Cardiac muscle cell (in vitro differentiated cells and primary cell): ENCODE measurements at regions not wholly inside any gene's neighbourhood (a gene's known extent, or its start where the extent isn't known, plus 50 kb on each side); places are given as distances from the start of the nearest gene placed in this dataset.

ENCODE experiments used
- DNase-seq, 2 donors: peaks; one replicate each; pipeline versions ENCODE4 v3.0.0 to v3.0.0-alpha.2; 2010 to 2017; ENCODE audit warnings: low read depth in 1 of 2, low spot score in 1 of 2
- H3K27ac ChIP-seq: fragments of 200-600 bp; sonication (generic); 2 replicates; pipeline ENCODE4 v1.5.1; 2016
- H3K27me3 ChIP-seq: fragments of 200-600 bp; sonication (generic); 2 replicates; pipeline ENCODE4 v1.6.0; 2016; ENCODE audit warnings: control low read depth
- H3K36me3 ChIP-seq: fragments of 200-600 bp; sonication (generic); 2 replicates; pipeline ENCODE4 v1.5.1; 2016; ENCODE audit warnings: control low read depth
- H3K4me1 ChIP-seq: fragments of 200-600 bp; sonication (generic); 2 replicates; pipeline ENCODE4 v1.8.1; 2017; ENCODE audit warnings: low read depth, mild to moderate bottlenecking, mixed run types
- H3K4me3 ChIP-seq: fragments of 200-600 bp; sonication (generic); 2 replicates; pipeline ENCODE4 v1.5.1; 2016; ENCODE audit warnings: mild to moderate bottlenecking
- H3K9me3 ChIP-seq: fragments of 200-600 bp; sonication (generic); 2 replicates; pipeline ENCODE4 v1.5.1; 2017; ENCODE audit warnings: low read depth, mild to moderate bottlenecking, control low read depth
- TF ChIP-seq, protein P1 (sequence below): IDR thresholded peaks from 2 replicates; pipeline ENCODE4 v1.5.1; 2012; ENCODE audit warnings: low read depth, mild to moderate bottlenecking, low read length

DNA sequence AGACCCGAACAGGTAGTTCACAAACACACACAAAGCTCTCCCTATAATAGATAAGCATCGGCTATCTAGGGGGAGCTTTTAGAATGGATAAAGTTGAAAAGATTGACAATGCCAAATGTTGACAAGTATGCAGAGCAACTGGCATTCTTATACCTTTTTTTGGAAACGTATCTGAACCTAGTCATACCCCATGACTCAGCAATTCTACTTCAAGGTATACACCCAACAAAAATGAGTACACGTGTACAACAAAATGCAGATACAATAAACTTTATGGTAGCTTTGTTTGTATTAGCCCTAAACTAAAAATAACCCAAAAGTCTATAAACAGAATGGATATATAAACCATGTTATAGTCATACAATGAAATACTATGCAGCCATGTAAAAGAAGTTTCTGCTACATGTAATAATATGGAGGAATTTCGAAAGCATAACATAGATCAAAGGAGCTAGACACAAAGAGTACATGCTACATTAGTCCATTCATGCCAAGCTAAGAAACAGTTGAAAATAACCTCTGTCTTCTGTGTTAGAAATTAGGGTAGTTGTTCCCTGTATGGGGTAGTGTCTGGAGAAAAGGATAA is 718.5 kb upstream of the ZNF608 start:
- no peak for DNase-seq
- peaks cover 9% of the 10 kb centered on the region for H3K4me1 ChIP-seq
- H3K27me3 ChIP-seq, result no peaks in the 10 kb centered on the region
- no peak overlapping the region for H3K27ac ChIP-seq
- H3K36me3 ChIP-seq, result no peaks in the 10 kb centered on the region
- H3K9me3 ChIP-seq, result no peaks in the 10 kb centered on the region
- H3K4me3 ChIP-seq, result no peak overlapping the region
- TF ChIP-seq, protein P1, sequence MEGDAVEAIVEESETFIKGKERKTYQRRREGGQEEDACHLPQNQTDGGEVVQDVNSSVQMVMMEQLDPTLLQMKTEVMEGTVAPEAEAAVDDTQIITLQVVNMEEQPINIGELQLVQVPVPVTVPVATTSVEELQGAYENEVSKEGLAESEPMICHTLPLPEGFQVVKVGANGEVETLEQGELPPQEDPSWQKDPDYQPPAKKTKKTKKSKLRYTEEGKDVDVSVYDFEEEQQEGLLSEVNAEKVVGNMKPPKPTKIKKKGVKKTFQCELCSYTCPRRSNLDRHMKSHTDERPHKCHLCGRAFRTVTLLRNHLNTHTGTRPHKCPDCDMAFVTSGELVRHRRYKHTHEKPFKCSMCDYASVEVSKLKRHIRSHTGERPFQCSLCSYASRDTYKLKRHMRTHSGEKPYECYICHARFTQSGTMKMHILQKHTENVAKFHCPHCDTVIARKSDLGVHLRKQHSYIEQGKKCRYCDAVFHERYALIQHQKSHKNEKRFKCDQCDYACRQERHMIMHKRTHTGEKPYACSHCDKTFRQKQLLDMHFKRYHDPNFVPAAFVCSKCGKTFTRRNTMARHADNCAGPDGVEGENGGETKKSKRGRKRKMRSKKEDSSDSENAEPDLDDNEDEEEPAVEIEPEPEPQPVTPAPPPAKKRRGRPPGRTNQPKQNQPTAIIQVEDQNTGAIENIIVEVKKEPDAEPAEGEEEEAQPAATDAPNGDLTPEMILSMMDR, result no peak

DNA sequence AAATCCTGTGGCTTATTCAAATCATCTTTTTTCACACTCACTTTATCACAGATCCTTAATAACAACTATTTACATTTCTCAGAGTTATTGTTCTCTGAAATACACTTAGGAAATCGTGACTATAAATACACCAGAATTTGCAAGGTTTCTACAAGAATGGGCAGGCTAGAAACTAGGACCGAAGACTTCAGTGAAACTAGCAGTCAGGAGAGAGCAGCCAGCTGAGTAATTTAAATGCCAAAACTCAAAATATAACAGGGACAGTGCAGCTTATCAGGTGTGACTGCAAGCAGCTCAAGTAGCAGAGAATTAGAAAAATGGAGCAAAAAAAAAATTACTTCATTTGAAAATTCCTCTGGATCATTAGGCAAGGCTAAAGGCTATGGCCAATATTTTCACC is 719.3 kb upstream of the ZNF608 start:
- H3K27ac ChIP-seq, result no peak overlapping the region
- TF ChIP-seq, protein P1, result no peak
- H3K27me3 ChIP-seq, result no peaks in the 10 kb centered on the region
- no peaks in the 10 kb centered on the region for H3K36me3 ChIP-seq
- DNase-seq, result no peak
- H3K9me3 ChIP-seq, result no peaks in the 10 kb centered on the region
- no peak overlapping the region for H3K4me3 ChIP-seq
- H3K4me1 ChIP-seq, result peaks cover 9% of the 10 kb centered on the region

DNA sequence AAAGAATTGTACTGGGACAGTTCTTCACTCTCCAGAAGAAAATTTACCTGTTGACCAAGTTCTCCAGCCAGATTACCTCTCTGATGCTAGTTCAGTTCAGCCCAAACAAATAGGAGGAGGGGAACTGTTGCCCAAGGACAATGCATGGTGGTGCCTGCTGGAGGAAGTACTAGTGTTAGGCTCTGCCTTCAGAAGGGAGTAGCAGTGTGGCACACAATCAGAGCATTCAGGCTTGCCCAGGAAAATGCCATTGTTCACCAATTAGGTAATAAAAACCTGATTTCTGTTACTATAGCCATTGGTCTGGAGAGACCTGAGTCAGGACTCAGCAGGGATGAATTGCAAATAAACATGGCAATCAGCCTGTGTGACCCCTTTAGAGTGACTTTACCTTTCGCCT is 720.8 kb upstream of the ZNF608 start:
- no peak for DNase-seq
- TF ChIP-seq, protein P1, result no peak
- no peaks in the 10 kb centered on the region for H3K27me3 ChIP-seq
- no peak overlapping the region for H3K27ac ChIP-seq
- peaks cover 9% of the 10 kb centered on the region for H3K4me1 ChIP-seq
- no peaks in the 10 kb centered on the region for H3K9me3 ChIP-seq
- no peak overlapping the region for H3K4me3 ChIP-seq
- H3K36me3 ChIP-seq, result no peaks in the 10 kb centered on the region

DNA sequence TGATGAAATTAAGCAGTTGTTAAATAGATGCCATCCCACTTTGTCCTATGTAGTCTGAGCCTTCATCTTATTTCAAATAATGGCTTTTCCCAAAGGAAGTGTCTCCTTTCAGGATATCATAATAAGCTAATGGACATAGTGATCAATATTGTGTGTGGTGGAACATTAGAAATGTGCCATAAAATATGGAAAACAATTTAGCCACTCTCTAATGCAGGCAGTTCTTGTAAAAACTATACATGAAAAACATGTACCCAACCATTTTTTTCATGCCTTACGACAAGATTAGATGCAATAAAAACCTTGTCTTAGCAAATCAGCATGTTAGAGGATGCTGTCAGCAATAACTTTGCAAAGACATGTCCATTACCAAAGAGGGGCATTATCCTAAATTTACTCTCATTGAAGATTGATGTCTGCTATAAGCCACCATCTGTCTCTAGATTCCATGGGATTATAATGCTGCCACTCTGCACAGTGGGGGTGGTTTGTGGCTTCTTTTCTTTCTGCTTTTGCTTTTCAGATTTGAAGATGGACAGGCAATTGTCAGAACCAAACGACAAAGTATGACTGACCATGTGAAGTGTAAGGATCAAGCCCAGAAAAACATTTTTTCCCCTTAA is 724.0 kb upstream of the ZNF608 start:
- H3K27me3 ChIP-seq, result no peaks in the 10 kb centered on the region
- H3K4me3 ChIP-seq, result no peak overlapping the region
- no peaks in the 10 kb centered on the region for H3K9me3 ChIP-seq
- TF ChIP-seq, protein P1, result no peak
- H3K36me3 ChIP-seq, result no peaks in the 10 kb centered on the region
- no peak overlapping the region for H3K27ac ChIP-seq
- DNase-seq, result no peak
- peaks cover 6% of the 10 kb centered on the region for H3K4me1 ChIP-seq

DNA sequence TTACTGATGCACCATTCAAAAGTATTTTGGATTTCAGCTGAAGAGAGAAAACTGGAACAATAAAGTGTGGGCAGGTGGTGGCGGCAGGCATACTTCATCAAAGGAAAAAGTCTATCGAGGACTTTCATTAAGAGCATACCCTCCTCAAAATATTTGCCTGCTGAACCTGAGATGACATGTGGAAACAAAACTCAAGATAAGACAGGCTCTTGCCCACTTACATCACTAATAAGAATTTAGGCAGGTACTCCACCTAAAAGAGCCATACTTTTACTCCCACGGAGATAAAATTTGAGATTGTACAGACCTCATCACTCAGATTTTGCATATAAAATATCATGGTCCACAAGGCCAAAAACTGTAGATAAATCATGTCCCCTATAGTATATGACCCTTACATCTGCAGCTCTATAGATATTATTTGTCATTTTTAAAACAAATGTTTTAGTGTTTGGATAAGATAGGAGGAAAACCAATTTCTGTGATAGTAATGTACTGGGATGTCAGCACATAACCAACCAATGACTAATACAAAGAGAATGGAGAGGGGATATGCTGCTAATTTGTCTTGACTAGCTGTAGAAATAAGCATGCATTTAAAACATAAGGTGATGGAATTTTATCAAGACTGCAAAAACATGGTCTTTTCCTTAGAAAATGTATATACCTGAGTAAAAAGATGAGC is 730.6 kb upstream of the ZNF608 start:
- no peaks in the 10 kb centered on the region for H3K27me3 ChIP-seq
- peak in 1 of 2 donors; percentile 55 for DNase-seq
- H3K9me3 ChIP-seq, result no peaks in the 10 kb centered on the region
- H3K4me3 ChIP-seq, result no peak overlapping the region
- peaks cover 5% of the 10 kb centered on the region for H3K4me1 ChIP-seq
- H3K27ac ChIP-seq, result no peak overlapping the region
- no peaks in the 10 kb centered on the region for H3K36me3 ChIP-seq
- TF ChIP-seq, protein P1, result no peak
